HL-60/S4 treated with phorbol 12-myristate 13-acetate at 8.2 ng/mL for 4 days and 3 days (cell line): ENCODE measurements at regions not wholly inside any gene's neighbourhood (a gene's known extent, or its start where the extent isn't known, plus 50 kb on each side); places are given as distances from the start of the nearest gene placed in this dataset.

Source experiments
- in situ Hi-C: fragments of 300-500 bp; cut with MboI; formaldehyde crosslinking; loops from 2 replicates; pipeline ENCODE4 v1.15.0; 2022; ENCODE audit warnings: low sequenced_read_pairs

DNA sequence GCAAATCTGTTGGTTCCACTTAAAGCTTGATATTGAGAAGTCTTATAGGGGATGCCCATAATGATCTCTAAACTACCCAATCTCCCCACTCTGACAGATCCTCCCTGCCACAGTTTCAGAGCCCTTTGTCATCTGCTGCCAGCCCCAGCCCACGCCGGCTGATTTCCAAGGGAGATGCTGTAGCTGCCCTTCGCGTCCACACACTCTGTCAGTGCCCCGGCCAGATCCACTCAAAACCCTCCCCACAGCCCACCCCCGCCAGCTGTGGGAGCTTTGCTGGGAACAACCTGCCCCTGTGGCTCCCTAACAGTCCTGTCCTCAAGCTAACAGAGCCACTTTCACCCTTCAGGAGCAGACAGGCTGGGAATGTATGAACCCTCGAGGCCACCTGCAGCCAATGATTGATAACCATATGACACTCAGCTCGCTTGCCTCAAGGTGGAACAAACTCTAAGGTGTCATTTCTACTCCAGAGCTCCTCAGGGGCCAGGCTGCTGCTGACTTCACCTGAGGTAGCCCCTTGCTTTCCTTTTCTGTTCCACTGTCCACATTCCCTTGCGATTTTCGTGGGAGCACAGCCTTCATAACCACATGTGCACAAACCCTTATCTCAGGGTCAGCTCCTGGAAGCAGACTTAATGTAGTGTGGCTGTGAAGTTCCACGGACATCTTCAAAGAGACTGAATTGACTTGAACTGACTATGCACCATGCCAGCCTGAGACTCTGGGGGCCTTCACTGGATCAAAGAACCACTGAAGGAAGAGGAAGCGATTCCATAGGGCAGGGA lies 92.6 kb upstream of the LGALSL start:
- in situ Hi-C loops: no loop called here

DNA sequence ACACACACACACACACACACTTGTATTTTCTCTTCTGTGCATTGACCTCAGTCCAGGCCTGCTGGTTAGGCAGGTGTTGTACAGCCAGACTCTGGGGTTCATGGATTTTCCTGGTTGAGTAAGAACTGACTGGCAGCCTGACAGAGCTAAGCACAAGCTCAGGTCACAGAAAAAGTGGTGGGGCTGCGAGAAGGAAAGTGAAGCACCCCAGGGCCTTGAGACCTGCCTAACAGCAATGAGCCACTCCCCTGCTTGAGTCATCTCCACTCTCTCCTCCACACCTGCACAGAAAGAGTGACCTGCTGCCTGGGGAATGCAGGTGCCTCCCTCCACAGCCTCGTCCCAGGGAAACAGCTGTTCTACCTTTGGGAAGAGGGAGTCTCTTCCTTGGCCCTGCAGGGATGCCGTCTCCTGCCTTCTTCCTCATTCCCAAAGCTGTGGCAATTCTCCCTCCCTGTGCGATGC lies 91.4 kb upstream of the LGALSL start:
- in situ Hi-C loops: no loop called here

DNA sequence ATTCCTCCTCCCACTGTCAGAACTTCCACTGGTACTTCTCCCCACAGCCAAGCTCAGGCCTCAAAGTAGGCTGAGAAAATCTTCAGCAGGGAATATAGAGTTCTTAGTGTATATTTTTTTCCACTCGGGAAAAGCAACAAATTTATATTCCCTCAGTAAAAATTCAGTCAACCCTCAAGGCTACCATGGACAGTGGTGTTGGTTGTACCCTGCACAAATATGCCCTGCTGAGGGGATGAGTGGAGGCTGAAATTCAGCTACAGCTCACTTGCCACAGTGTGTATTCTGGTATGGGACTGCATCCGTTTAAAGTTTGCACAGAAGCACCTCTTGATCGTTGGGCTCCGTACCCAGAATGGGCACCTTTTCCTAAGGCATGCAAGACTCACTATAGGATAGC lies 90.8 kb upstream of the LGALSL start:
- in situ Hi-C loops: no loop called here

DNA sequence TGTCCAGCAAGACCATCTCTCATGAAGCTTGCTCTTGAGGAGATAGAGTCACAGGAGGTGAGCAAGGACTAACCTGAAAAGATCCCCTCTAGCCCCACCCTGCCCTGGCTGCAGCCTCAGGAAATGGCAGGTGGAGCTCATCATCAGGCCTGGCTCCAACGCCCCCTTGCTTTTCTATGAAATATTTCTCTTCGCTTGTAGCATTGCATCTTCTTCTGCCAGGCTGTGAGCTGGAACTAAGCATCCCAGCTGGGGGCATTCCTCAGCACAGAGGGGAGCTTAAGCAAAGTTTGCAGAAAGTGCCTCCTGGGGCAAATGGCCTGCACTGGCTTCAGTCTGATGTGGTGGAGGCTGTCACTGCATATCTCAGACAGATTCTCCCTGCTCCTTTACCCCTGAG lies 90.1 kb upstream of the LGALSL start:
- in situ Hi-C loops: no loop called here

DNA sequence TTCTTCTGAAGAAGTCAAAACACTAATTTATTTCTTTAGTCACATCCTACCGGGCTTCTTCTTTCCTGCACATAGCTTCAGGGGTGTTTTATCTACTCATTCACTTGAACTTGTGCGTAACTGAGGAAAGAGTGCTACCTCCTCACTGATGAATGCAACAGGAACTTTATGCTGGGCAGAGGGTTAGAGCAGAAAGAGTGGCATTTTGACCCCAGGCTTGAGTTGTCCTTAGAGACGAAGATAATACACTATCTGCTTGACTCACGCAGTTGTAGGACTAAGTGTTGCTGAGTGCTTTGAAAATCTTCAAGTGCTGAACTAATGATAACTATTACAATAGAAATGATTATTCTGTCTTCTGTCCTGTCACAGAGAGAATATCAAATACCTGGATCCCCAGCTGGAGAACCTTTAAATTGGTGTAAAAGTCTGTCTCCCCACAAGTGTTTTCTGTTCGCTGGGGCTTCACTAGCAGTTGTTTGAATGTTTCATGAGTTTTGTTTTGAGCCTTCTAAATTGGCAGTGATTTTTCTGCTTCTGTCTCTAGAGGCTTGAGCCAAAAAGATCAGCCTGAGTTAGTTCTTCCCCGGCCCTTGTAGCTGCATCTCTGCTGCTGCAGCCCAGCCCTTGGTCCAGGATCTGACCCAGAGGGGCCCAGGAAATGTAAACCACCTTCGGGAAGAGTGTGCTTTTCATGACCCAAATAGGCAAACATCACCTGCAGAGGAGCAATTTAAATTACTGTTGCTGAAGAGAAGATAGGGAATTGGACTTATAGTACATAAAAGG lies 86.3 kb upstream of the LGALSL start:
- in situ Hi-C loops: no loop called here

DNA sequence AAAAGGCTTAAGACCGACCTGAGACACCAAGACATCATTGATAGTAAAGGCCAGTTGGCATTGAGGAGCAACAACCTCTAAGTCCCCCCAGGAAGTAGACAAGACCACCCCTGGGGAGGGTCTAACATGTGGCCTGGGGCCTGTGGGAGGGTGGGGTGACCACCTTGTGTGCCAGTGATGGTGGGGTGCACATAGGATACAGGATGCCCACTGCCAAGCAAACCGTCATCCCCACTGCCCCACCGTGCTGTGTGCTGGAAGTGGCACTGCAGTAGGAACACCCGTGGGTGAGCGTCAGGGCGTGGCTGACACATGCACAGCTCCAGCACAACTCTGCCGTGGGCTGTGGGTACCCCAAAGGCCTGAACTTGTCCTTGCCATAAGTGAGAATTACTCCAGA lies 84.3 kb upstream of the LGALSL start:
- in situ Hi-C loops: no loop called here

DNA sequence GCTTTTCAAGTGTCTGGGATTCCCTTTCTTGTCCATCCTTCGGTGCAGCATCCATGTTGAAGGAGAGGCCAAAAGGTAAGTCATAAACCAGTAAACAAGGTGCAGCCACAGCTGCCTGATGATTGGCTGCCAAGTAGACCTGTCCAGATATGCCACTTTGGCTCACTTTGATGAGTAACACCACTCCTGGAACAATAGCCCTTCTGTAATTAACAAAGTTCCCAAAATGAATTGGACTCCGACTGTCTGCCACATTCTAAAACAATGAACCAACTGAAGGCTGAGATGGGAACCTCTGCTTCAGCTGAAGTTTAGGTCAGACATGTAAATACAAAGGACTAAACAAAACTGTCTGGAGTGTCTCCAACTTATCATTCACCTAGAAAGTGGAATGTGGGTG lies 82.2 kb upstream of the LGALSL start:
- in situ Hi-C loops: no loop called here

DNA sequence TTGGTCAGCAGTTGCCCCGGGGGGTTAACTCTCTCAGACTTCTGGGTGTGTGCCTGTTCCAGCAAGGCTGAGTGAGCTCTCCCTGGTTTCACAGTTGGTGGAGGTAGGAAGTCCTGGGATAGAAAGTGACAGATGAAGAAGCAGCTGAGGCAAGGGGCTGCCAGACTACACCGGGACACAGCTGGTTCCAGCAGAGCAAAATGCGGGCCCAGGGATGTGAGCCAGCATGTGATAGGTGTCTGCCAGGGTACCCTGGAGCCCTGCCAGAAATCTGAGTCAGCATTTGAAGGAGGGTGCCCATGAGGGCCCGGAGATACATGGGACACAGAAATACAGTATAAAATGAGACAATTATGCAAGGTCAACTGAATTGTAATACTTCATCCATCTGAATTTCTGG lies 79.3 kb upstream of the LGALSL start:
- in situ Hi-C loops: no loop called here

DNA sequence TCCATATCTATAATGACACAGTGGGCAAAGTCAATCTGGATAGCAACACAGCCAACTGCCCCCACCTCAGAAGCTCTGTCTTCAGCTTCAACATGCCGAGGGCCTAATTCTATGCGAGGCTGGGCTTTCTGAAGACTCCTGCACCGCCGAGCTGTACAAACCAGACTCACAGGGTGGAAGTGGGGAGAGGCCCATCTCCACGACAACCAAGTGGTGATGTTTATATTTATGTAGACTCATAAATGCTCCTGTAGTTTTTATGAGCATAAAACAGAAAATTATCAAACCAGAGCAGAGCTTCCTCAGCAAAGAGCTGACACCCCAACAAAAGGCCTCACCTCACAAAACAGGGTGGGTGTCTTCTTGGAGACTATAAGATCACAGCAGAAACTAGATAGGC lies 77.0 kb upstream of the LGALSL start:
- in situ Hi-C loops: no loop called here

DNA sequence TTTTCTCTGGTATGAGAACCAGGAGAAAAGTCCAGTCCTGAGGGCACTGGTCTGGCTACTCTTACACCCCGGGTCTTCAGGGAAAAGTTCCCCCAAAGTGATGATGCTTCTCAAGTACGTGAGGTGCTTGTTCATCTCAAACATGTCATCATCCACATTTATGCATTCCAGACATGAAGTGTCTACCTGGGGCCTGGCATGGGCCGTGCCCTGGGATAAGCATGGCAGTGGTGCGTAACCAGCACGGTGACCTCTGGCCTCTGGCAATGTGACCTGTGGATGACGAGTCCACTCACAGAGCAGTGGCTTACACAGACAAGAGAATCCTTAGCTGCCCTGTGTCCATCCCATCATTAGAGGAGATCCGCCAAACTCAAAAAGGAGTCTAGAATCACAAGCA lies 74.8 kb upstream of the LGALSL start:
- in situ Hi-C loops: no loop called here

DNA sequence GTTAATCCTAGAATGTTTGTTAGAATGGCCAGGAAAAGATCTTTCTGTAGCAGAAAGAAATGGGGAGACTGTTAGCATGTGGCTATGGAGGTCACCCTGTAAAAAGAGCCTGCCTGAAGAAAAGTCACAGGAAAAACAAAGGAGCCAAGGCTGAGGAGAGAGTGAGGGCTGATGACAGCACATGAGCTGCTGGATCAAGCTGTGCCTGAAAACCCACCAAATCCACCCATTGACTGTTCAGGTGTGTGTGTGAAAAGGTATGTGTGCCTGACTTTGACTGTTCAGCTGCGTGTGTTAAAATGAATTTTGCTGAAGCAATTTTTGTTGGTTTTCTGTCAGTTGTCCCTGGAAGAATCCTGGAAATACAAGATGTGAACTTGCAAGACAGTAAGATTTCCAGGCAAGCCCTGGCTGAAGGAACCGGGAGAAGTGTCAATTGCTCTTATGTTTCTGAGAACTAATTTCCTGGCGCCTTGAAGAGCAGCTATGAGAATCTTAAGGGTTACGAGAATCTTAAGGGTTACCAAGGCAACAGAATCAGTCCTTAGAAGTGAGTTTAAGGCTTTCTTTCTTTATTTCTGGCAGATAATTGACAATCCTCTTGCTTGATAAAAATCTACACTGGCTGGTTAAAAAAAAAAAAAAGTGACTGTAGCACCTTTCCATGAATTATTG lies 73.0 kb upstream of the LGALSL start:
- in situ Hi-C loops: no loop called here

DNA sequence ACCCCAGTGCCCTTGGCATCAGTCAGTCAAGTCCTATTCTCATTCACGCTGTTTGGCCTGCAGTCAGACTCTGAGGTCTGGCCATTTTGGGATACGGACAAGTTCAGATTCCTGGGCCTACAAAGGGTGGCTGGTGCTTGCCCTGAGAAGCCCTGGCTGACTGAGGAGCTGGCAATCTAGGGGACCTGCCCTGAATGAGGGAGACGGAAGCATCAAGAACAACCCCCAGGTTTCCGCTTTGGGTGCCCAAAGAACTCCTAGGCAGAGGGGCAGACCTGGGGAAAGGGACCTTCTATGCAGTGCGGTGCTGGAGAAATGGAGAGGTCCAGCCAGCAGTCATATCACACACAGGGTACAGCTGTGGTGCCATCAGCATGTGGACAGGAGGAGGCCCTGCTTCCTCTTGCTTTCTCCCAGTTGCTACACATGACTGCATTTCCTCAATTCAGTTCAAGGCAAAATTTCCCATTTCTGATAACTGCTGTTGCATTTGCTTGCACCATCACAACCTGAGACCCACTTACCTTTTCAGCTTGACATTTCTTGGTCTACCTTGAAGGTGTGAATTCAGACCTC lies 70.9 kb upstream of the LGALSL start:
- in situ Hi-C loops: no loop called here

DNA sequence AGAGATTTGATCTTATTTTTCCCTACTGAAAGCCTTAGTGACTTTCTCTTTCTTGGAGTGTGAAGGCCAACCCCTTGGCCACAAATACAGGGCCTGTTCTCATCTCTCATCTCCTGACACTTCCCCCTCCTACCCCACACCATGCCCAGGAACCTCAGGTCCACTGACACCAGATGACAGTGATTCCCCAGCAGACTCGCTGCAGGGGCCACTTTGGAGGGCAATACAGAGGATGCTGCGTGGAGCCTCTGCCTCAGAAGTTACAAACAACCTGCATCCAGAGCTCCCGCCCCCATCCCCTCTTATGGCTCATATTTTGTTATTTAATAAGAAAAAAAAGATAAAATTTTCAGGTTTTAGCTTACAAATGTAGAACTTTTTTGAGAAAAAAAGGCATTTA lies 70.1 kb upstream of the LGALSL start:
- in situ Hi-C loops: no loop called here

DNA sequence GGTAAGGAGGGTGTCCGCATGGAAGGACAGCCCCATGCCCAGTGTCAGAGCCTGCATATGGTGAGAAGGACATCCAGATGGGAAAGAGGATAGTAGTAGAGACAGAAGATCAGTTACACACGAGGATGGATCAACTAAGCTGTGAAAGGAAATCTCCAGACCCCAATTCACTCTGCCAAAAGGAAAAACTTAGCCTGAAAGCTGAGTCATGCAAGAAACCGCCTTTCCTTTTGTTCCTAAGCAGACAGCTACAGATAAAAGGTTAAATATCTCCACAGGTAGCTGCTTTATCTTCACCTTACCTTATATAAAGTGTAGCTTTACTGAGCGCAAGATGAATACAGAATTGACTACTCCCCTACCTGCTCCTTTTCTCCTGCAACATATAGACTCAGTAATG lies 67.3 kb upstream of the LGALSL start:
- in situ Hi-C loops: no loop called here

DNA sequence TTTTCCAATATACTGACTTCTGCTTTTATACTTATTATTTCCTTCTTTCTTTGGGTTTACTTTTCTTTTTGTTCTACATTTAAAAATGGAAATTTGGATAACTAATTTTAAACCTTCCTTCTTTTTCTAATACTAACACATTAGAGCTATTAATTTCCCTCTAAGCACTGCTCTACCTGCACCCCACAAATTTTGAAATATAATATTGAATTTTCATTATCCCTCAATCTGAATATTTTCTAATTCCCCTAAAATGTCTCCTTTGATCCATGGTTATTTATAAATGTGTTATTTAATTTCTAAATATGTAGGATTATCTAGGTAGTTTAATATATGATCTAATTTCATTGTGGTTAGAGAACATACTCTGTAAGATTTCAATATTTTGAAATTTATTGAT lies 63.4 kb upstream of the LGALSL start:
- in situ Hi-C loops: no loop called here

DNA sequence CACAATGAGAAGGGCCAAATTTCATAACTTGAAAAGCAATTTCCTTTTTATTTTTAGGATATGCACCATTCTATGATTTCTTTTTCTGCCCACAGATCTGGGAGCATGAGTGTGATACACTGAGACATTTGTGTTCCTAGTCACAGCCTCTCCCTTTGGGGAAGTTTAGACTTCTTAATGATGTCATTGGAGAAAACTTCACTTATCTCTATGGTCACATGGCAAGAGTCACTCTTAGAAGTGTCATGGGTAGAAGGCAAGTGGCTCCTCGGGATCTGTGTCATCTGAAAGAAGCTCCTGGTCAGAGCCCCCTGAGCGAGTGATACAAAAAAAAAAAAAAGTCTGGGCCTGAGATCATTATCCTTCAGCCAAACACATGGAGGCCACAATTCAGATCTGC lies 62.5 kb upstream of the LGALSL start:
- in situ Hi-C loops: no loop called here

DNA sequence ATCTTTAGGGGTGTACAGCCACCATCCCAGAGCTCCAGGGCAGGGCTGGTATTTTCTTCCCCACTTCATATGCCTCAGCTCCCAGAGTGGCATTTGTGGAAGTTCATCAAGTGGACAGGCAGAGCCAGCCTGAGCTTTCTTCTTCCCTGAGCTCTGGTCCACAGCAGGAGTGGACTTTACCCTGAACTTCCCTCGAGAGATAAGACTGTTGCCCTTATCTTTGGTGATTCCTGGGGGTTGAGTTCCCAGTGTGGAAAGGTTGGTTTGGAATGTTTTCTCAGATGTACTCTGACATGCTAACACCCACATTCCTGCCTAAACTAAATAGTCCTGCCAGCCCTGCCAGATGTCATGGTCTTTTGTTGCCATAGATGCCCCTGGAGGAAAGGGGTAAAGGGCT lies 62.0 kb upstream of the LGALSL start:
- in situ Hi-C loops: no loop called here

DNA sequence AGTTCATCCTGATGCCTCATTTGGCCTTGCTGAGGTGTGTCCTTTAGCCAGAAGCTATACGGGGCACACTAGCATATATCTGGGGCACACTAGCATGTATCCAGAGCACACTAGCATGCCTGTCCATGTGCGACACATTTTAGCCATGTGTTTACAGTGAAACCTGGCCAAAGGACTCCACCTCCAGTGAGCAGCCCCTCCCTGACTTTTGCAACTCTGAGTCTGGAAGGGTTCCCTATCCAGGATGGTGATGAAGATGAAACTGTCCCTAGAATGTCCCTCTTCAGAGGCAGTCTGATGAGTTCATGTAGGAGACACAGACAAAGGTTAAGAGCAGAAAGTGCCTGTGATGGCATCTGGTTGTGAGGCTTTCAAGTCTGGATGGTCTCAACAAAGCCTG lies 61.4 kb upstream of the LGALSL start:
- in situ Hi-C loops: no loop called here

DNA sequence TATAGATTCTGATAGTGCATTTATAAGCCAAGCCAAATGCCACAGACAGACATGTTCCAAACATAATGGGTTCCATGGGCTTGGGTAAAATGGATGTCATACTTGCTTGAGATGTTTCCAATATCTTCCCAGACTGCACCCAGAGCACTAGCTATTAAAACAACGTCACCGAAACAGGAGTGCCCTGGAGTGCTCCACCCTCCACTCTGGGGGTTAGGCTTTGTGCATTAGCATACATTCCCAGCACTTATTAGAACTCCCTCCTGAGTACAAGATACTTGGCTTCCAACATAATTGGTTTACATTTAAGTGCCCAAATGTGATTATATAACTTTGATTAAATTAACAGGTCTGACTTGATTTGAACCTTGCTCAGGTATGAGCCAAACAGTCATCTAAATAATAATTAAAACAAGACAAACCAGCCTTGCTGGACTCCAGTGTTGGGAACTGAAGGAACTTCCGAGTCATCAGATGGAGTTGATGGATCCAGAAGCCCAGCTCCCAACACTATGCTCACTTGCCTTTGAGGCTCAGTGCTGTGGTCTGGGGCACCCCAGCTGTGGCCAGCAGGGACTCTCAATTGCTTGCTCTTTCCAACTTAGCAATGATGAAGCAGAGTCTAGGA lies 60.5 kb upstream of the LGALSL start:
- in situ Hi-C loops: no loop called here

DNA sequence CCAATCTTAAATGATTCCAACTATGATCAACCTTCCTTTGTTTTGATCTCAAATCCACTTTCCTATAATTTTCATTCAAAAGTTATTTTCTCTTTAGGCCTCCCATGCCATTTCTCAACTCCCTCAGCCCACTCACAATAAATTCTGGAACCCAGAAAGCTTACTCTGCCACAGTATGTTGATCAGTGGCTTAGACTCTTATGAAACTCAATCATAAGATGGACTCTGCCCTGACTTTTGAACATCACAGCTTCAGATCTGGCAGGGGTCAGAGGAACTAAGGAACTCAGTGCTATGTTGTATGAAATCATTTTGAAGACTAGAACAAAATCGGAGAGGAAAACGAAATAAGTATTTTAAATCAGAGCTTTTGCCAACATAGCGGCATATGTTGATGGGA lies 59.8 kb upstream of the LGALSL start:
- in situ Hi-C loops: no loop called here

DNA sequence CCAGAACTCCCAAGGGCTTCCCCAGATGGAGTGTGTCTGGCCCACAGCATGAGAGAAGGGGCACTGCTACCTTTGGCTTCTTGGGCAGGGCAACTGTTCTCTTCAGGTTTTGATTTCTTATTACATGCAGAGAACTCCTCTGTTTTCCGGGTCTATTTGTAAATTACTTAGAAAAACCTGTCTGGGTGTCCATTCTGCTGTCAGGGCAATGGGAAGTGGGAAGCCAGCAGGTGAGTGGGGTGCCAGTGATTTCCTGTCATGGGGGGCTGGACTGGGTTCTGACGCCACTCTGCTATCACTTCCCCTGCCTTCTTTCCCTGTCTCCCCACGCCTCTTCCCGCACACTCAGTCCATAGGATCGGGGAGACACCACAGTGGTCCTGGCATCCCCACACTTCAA lies 58.0 kb upstream of the LGALSL start:
- in situ Hi-C loops: no loop called here
